ENCODE measurements at regions not wholly inside any gene's neighbourhood (a gene's known extent, or its start where the extent isn't known, plus 50 kb on each side); places are given as distances from the start of the nearest gene placed in this dataset.
"Not testable (repeated sequence)": the region's sequence is repeated elsewhere in the genome, so short reads cannot be mapped to it uniquely, and the experiment has no call there.

DNA sequence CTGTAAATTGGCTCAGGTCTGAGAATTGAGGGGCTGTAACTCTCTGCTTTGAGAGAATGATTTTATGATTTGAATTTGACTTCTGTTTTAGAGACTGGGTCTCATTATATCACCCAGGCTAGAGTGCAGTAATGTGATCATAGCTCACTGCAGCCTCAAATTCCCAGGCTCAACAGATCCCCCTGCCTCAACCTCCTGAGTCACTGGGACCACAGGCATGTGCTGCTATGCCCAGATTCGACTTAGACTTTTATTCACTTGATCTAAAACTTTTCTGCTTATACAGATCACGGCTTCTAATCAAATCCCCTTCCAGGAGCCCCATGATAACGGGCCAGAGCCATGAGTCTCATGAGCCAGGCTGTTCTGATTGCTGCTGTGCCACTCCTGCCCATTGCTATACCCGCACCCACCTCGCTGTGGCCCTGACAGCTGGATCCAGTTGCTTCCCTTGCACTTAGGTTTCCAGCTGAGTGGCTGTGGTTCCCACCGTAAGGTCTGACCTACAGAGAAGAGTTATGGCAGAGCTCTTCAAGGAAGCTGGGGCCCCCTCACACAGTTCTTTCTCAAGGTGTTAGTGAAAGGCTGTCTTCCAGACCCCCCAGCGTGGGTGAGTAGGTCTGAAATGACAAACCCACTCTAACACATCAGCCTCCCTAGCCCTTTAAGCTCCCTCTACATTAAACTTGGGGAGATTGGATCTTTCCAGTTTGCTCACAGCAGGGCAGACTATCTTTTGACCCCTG is 251.2 kb upstream of the SGCG start:
- peaks cover 2% of the 10 kb centered on the region for H3K4me1 Mint-ChIP-seq
- no peak overlapping the region for H3K27ac Mint-ChIP-seq
- no peak overlapping the region for H3K4me3 Mint-ChIP-seq
- Histone ChIP-seq H3K9me3 (ENCODE audit: control extremely low read depth in 1 of 3, control insufficient read depth in 2 of 3, insufficient read depth in 1 of 3, low read length in 2 of 3) (peaks cover 0 to 8% (median 0%) of the 10 kb centered on the region in 3 donors), H3K9ac (ENCODE audit: low read length) (no peak overlapping the region), H3K36me3 (replicated peaks in 1 of 2; ENCODE audit: control extremely low read depth in 1 of 2, control insufficient read depth in 1 of 2, extremely low read depth in 1 of 2, insufficient read depth in 2 of 2, low read length in 1 of 2) (no peaks in the 10 kb centered on the region), H4K20me1 (ENCODE audit: control insufficient read depth, insufficient read depth, low read length, poor library complexity, severe bottlenecking) (no peaks in the 10 kb centered on the region), H3K27me3 (replicated peaks in 1 of 4; ENCODE audit: control extremely low read depth in 1 of 4, control insufficient read depth in 3 of 4, insufficient read depth in 4 of 4, low read length in 3 of 4) (peaks cover 0 to 11% (median 1%) of the 10 kb centered on the region in 4 experiments), H3K4me3 (ENCODE audit: control extremely low read depth in 1 of 5, extremely low read depth in 1 of 5, insufficient read depth in 1 of 5, low read depth in 2 of 5, low read length in 4 of 5) (no peak overlapping the region), H3K79me2 (ENCODE audit: control insufficient read depth, insufficient read depth, low read length) (no peaks in the 10 kb centered on the region), H3K4me2 (replicated peaks; ENCODE audit: low read depth, low read length, poor library complexity, severe bottlenecking) (no peak overlapping the region), H2AFZ (ENCODE audit: insufficient read depth, low read depth, low read length, poor library complexity, severe bottlenecking) (no peak overlapping the region), H3K27ac (ENCODE audit: low read length in 2 of 2) (no peak overlapping the region), H3K4me1 (ENCODE audit: control insufficient read depth in 2 of 2, insufficient read depth in 2 of 2, low read length in 2 of 2) (no peaks in the 10 kb centered on the region)
- H3K9me3 Mint-ChIP-seq (ENCODE audit: insufficient read depth): no peaks in the 10 kb centered on the region
- H3K27me3 Mint-ChIP-seq: peaks cover 24% of the 10 kb centered on the region
- no peak for ATAC-seq (ENCODE audit: low read depth)
- TF ChIP-seq, protein P1, sequence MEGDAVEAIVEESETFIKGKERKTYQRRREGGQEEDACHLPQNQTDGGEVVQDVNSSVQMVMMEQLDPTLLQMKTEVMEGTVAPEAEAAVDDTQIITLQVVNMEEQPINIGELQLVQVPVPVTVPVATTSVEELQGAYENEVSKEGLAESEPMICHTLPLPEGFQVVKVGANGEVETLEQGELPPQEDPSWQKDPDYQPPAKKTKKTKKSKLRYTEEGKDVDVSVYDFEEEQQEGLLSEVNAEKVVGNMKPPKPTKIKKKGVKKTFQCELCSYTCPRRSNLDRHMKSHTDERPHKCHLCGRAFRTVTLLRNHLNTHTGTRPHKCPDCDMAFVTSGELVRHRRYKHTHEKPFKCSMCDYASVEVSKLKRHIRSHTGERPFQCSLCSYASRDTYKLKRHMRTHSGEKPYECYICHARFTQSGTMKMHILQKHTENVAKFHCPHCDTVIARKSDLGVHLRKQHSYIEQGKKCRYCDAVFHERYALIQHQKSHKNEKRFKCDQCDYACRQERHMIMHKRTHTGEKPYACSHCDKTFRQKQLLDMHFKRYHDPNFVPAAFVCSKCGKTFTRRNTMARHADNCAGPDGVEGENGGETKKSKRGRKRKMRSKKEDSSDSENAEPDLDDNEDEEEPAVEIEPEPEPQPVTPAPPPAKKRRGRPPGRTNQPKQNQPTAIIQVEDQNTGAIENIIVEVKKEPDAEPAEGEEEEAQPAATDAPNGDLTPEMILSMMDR (IDR thresholded peaks at IDR 0.05): no peak
- TF ChIP-seq EZH2 (IDR thresholded peaks at IDR 0.05; ENCODE audit: borderline replicate concordance, insufficient read depth, low read depth, low read length, poor library complexity, severe bottlenecking): no peak
- intact Hi-C loops (cut with micrococcal nuclease): no loop called here
- WGBS (ENCODE audit: insufficient coverage): 77% methylated on average over 5 of the region's 7 CpGs
- ChIA-PET CTCF (no interaction called here), POLR2A (no interaction called here)
- DNase-seq: no peak

DNA sequence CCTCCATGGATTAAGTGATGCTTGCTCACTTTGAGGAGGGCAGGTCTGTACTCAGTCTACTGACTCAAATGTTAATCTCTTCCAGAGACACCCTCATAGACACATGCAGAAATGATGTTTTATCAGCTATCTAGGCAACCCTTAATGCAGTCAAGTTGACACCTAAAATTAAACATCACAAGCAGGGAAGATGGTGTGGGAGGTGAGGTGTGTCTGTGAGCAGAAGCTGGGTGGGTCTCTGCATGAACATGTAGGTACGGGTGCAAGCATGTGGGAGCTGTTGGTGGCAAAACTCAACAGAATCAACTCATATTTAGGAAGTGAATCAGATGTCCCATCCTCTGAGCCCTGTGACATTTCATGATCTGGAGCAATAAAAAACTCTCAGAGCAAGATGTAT is 249.2 kb upstream of the SGCG start:
- peaks cover 2% of the 10 kb centered on the region for H3K4me1 Mint-ChIP-seq
- ChIA-PET CTCF (no interaction called here), POLR2A (no interaction called here)
- no peak overlapping the region for H3K9ac ChIP-seq (ENCODE audit: low read length)
- H3K4me3 Mint-ChIP-seq: no peak overlapping the region
- peaks cover 11% of the 10 kb centered on the region for H3K27me3 Mint-ChIP-seq
- no peak overlapping the region for H3K4me2 ChIP-seq (replicated peaks; ENCODE audit: low read depth, low read length, poor library complexity, severe bottlenecking)
- WGBS (ENCODE audit: insufficient coverage): no CpG with 5 or more reads among the region's 1 CpG
- no peaks in the 10 kb centered on the region for H3K9me3 Mint-ChIP-seq (ENCODE audit: insufficient read depth)
- ATAC-seq (ENCODE audit: low read depth): no peak
- H3K9me3 ChIP-seq (ENCODE audit: control extremely low read depth in 1 of 3, control insufficient read depth in 2 of 3, insufficient read depth in 1 of 3, low read length in 2 of 3): peaks cover 0 to 13% (median 0%) of the 10 kb centered on the region in 3 donors
- no peaks in the 10 kb centered on the region for H3K79me2 ChIP-seq (ENCODE audit: control insufficient read depth, insufficient read depth, low read length)
- intact Hi-C loops (cut with micrococcal nuclease): no loop called here
- no peaks in the 10 kb centered on the region for H3K4me1 ChIP-seq (ENCODE audit: control insufficient read depth in 2 of 2, insufficient read depth in 2 of 2, low read length in 2 of 2)
- H3K27ac Mint-ChIP-seq: no peak overlapping the region
- H3K4me3 ChIP-seq (ENCODE audit: control extremely low read depth in 1 of 5, extremely low read depth in 1 of 5, insufficient read depth in 1 of 5, low read depth in 2 of 5, low read length in 4 of 5): no peak overlapping the region
- no peaks in the 10 kb centered on the region for H4K20me1 ChIP-seq (ENCODE audit: control insufficient read depth, insufficient read depth, low read length, poor library complexity, severe bottlenecking)
- no peaks in the 10 kb centered on the region for H3K36me3 ChIP-seq (replicated peaks in 1 of 2; ENCODE audit: control extremely low read depth in 1 of 2, control insufficient read depth in 1 of 2, extremely low read depth in 1 of 2, insufficient read depth in 2 of 2, low read length in 1 of 2)
- no peak for TF ChIP-seq EZH2 (IDR thresholded peaks at IDR 0.05; ENCODE audit: borderline replicate concordance, insufficient read depth, low read depth, low read length, poor library complexity, severe bottlenecking)
- TF ChIP-seq, protein P1 (IDR thresholded peaks at IDR 0.05): no peak
- no peak for DNase-seq
- no peak overlapping the region for H2AFZ ChIP-seq (ENCODE audit: insufficient read depth, low read depth, low read length, poor library complexity, severe bottlenecking)
- H3K27me3 ChIP-seq (replicated peaks in 1 of 4; ENCODE audit: control extremely low read depth in 1 of 4, control insufficient read depth in 3 of 4, insufficient read depth in 4 of 4, low read length in 3 of 4): peaks cover 0 to 8% (median 1%) of the 10 kb centered on the region in 4 experiments
- H3K27ac ChIP-seq (ENCODE audit: low read length in 2 of 2): no peak overlapping the region

DNA sequence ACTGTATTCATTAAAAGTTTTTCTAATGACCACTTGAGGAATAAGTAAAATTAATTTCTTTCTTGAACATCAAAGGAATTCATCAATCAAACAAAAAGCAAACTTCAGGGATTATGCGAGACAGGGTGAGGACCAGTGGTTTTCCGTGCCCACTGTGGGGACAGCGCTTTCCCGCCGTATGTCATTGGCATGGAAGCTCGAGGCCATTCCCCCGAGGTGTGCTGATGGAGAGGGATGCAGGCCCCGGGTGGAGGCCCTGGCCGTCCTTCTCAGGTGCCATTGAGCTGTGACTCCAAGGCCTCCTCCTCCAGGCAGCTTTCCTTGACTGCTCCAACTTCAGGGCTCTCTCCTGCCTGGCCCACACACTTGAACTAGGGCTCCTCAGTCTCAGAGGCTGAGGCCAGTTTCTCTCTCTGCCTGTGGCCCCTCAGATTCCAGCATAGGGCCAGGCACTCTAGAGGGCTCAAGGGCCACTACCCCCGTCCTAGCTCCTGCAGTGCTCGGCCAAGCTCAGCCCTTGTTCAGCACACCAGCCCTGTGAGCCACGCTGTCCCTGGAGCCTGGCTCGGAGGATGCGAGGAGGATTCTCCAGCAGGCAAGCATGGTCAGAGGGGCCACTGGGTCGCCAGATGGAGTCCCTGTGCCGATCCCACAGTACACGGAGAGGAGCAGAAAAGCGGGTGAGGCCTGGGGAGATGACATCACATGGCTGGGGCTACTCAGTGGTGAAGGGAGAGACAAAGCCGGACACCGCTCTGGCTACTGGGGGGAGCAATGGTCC is 248.0 kb upstream of the SGCG start:
- H3K4me1 ChIP-seq (ENCODE audit: control insufficient read depth in 2 of 2, insufficient read depth in 2 of 2, low read length in 2 of 2); H3K27me3 Mint-ChIP-seq; ATAC-seq (ENCODE audit: low read depth); H3K4me2 ChIP-seq (replicated peaks; ENCODE audit: low read depth, low read length, poor library complexity, severe bottlenecking); CTCF ChIA-PET; H3K27me3 ChIP-seq (replicated peaks in 1 of 4; ENCODE audit: control extremely low read depth in 1 of 4, control insufficient read depth in 3 of 4, insufficient read depth in 4 of 4, low read length in 3 of 4); H3K27ac Mint-ChIP-seq; intact Hi-C loops (cut with micrococcal nuclease); DNase-seq; H4K20me1 ChIP-seq (ENCODE audit: control insufficient read depth, insufficient read depth, low read length, poor library complexity, severe bottlenecking); H3K9me3 Mint-ChIP-seq (ENCODE audit: insufficient read depth); POLR2A ChIA-PET; H2AFZ ChIP-seq (ENCODE audit: insufficient read depth, low read depth, low read length, poor library complexity, severe bottlenecking); H3K4me3 Mint-ChIP-seq; H3K4me1 Mint-ChIP-seq; H3K9ac ChIP-seq (ENCODE audit: low read length); H3K36me3 ChIP-seq (replicated peaks in 1 of 2; ENCODE audit: control extremely low read depth in 1 of 2, control insufficient read depth in 1 of 2, extremely low read depth in 1 of 2, insufficient read depth in 2 of 2, low read length in 1 of 2); H3K27ac ChIP-seq (ENCODE audit: low read length in 2 of 2); H3K4me3 ChIP-seq (ENCODE audit: control extremely low read depth in 1 of 5, extremely low read depth in 1 of 5, insufficient read depth in 1 of 5, low read depth in 2 of 5, low read length in 4 of 5); H3K79me2 ChIP-seq (ENCODE audit: control insufficient read depth, insufficient read depth, low read length): not testable (repeated sequence)
- WGBS (ENCODE audit: insufficient coverage): 97% methylated on average over 15 of the region's 20 CpGs
- peaks cover 0 to 11% (median 0%) of the 10 kb centered on the region in 3 donors for H3K9me3 ChIP-seq (ENCODE audit: control extremely low read depth in 1 of 3, control insufficient read depth in 2 of 3, insufficient read depth in 1 of 3, low read length in 2 of 3)

Data from B cell (primary cell).